GM12875 (cell line): ENCODE measurements at regions not wholly inside any gene's neighbourhood (a gene's known extent, or its start where the extent isn't known, plus 50 kb on each side); places are given as distances from the start of the nearest gene placed in this dataset.

Source experiments
- H3K4me3 ChIP-seq: one replicate; pipeline ENCODE4 v1.5.1; 2011; ENCODE audit warnings: low read depth, low read length, control low read depth
- TF ChIP-seq, protein P1 (sequence below): IDR thresholded peaks from 2 replicates; pipeline ENCODE4 v1.5.1; 2011; ENCODE audit warnings: low read depth, mild to moderate bottlenecking, control low read depth, inconsistent platforms, low read length, moderate library complexity, borderline replicate concordance; ENCODE audit not compliant: insufficient read depth

GRCh38 chr18:68426731-68427315 lies 288.1 kb downstream of the TMX3 start:
- H3K4me3 ChIP-seq: no peak overlapping the region
- TF ChIP-seq, protein P1, sequence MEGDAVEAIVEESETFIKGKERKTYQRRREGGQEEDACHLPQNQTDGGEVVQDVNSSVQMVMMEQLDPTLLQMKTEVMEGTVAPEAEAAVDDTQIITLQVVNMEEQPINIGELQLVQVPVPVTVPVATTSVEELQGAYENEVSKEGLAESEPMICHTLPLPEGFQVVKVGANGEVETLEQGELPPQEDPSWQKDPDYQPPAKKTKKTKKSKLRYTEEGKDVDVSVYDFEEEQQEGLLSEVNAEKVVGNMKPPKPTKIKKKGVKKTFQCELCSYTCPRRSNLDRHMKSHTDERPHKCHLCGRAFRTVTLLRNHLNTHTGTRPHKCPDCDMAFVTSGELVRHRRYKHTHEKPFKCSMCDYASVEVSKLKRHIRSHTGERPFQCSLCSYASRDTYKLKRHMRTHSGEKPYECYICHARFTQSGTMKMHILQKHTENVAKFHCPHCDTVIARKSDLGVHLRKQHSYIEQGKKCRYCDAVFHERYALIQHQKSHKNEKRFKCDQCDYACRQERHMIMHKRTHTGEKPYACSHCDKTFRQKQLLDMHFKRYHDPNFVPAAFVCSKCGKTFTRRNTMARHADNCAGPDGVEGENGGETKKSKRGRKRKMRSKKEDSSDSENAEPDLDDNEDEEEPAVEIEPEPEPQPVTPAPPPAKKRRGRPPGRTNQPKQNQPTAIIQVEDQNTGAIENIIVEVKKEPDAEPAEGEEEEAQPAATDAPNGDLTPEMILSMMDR: no peak

GRCh38 chr18:68418881-68419280 lies 296.0 kb downstream of the TMX3 start:
- TF ChIP-seq, protein P1: no peak
- no peak overlapping the region for H3K4me3 ChIP-seq

GRCh38 chr18:68418226-68418868 lies 296.6 kb downstream of the TMX3 start:
- TF ChIP-seq, protein P1: no peak
- H3K4me3 ChIP-seq: no peak overlapping the region

GRCh38 chr18:68417826-68418225 lies 297.1 kb downstream of the TMX3 start:
- TF ChIP-seq, protein P1: no peak
- no peak overlapping the region for H3K4me3 ChIP-seq

- TF ChIP-seq, protein P1: no peak
- no peak overlapping the region for H3K4me3 ChIP-seq
Observed at GRCh38 chr18:68417166-68417799, 297.6 kb downstream of the TMX3 start.

GRCh38 chr18:68414407-68414806 lies 300.5 kb downstream of the TMX3 start:
- H3K4me3 ChIP-seq: no peak overlapping the region
- TF ChIP-seq, protein P1: no peak

DNA sequence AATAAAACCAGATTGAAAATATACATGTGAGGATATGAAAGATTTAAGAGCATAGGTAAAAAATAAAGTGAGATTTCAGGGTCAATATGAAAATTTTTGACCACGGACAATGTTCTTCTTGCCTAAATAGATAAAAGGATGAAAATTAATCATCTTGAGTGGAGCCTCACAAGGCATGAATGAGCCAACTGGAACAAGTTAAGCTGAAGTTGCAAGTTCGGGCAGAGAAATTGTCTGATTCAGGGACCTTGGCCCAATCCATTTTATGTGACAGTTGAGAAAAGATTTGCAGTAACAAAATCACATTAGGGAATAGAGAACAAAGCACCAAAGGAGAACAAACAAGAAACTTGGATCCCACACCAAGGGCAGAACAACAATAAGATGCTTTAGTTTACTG lies 305.3 kb downstream of the TMX3 start:
- TF ChIP-seq, protein P1: no peak
- no peak overlapping the region for H3K4me3 ChIP-seq
